Superior temporal gyrus (tissue), 1 donor: ENCODE measurements at regions not wholly inside any gene's neighbourhood (a gene's known extent, or its start where the extent isn't known, plus 50 kb on each side); places are given as distances from the start of the nearest gene placed in this dataset.

Experiments used
- DNase-seq: peaks from one replicate; pipeline ENCODE4 v3.0.0-alpha.2; 2016; ENCODE audit errors: extremely low spot score

GRCh38 chr22:44423556-44424358 is 74.3 kb downstream of the RTL6 start:
- DNase-seq, result no peak

GRCh38 chr22:44422746-44423380 is 75.2 kb downstream of the RTL6 start:
- no peak for DNase-seq

- DNase-seq, result no peak
These were observed 78.6 kb downstream of the RTL6 start for GRCh38 chr22:44419429-44419828.

GRCh38 chr22:44413211-44413610 is 84.8 kb downstream of the RTL6 start:
- no peak for DNase-seq

GRCh38 chr22:44412136-44412731 is 85.8 kb downstream of the RTL6 start:
- no peak for DNase-seq

- no peak for DNase-seq
These were observed 86.6 kb downstream of the RTL6 start for GRCh38 chr22:44411226-44412135.

GRCh38 chr22:44410451-44410991 is 87.5 kb downstream of the RTL6 start:
- no peak for DNase-seq

- DNase-seq, result no peak
These were observed 88.1 kb downstream of the RTL6 start for GRCh38 chr22:44409974-44410316.

GRCh38 chr22:44409211-44409973 is 88.6 kb downstream of the RTL6 start:
- DNase-seq, result no peak

GRCh38 chr22:44408829-44409192 is 89.2 kb downstream of the RTL6 start:
- no peak for DNase-seq

- DNase-seq, result no peak
These were observed 89.8 kb downstream of the RTL6 start for GRCh38 chr22:44407987-44408828.

GRCh38 chr22:44407171-44407986 is 90.7 kb downstream of the RTL6 start:
- DNase-seq, result no peak

GRCh38 chr22:44406341-44407170 is 91.5 kb downstream of the RTL6 start:
- no peak for DNase-seq

- no peak for DNase-seq
These were observed 92.4 kb downstream of the RTL6 start for GRCh38 chr22:44405661-44406060.

GRCh38 chr22:44404341-44405020 is 91.7 kb upstream of the SHISAL1 start:
- no peak for DNase-seq

- DNase-seq, result no peak
These were observed 91.0 kb upstream of the SHISAL1 start for GRCh38 chr22:44403602-44404329.

- no peak for DNase-seq
These were observed 90.4 kb upstream of the SHISAL1 start for GRCh38 chr22:44403166-44403565.
